ENCODE measurements at regions not wholly inside any gene's neighbourhood (a gene's known extent, or its start where the extent isn't known, plus 50 kb on each side); places are given as distances from the start of the nearest gene placed in this dataset.

GRCh38 chr18:29157057-29157780 lies 980.3 kb upstream of the CDH2 start:
- no peak for TF ChIP-seq JUND (IDR thresholded peaks at IDR 0.05; ENCODE audit: low read depth)
- no peak for DNase-seq (ENCODE audit: low read depth in 1 of 2, low spot score in 1 of 2)
- in situ Hi-C loops (cut with HindIII; ENCODE audit: low pct_unique_long_range_greater_than_20kb, low sequenced_read_pairs), result no loop called here

- in situ Hi-C loops (cut with HindIII; ENCODE audit: low pct_unique_long_range_greater_than_20kb, low sequenced_read_pairs), result no loop called here
- TF ChIP-seq JUND (IDR thresholded peaks at IDR 0.05; ENCODE audit: low read depth), result no peak
- DNase-seq (ENCODE audit: low read depth in 1 of 2, low spot score in 1 of 2), result no peak
Observed at GRCh38 chr18:29156531-29156930, 979.6 kb upstream of the CDH2 start.

- in situ Hi-C loops (cut with HindIII; ENCODE audit: low pct_unique_long_range_greater_than_20kb, low sequenced_read_pairs), result no loop called here
- no peak for TF ChIP-seq JUND (IDR thresholded peaks at IDR 0.05; ENCODE audit: low read depth)
- DNase-seq (ENCODE audit: low read depth in 1 of 2, low spot score in 1 of 2), result no peak
Observed at GRCh38 chr18:29154758-29155725, 978.1 kb upstream of the CDH2 start.

DNA sequence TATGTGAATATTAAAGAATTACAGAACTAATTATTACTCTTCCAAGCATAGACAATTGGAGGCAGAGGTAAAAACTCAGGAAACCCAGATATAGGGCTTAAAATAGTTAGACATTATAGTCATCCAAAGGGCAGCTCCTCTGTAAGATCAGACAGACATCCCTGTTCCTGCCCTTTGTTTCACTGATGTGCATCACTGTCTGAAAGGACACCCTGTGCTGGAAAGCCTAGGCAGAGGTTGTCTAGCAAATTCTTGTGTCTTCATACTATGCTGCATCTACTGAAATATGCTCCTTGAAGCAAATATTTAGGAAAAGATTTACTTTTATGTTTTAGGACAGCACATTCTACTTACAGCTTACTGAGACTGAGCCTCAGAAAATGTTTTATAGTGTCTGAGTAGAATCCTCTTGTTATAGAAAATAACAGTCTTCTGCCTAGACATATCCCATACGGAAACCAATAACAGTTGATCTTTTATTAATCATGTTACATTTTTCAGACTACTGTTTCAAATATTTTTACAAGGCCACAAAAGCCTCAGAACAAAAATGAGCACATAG lies 977.3 kb upstream of the CDH2 start:
- in situ Hi-C loops (cut with HindIII; ENCODE audit: low pct_unique_long_range_greater_than_20kb, low sequenced_read_pairs), result no loop called here
- no peak for DNase-seq (ENCODE audit: low read depth in 1 of 2, low spot score in 1 of 2)

GRCh38 chr18:29153091-29153490 lies 976.2 kb upstream of the CDH2 start:
- in situ Hi-C loops (cut with HindIII; ENCODE audit: low pct_unique_long_range_greater_than_20kb, low sequenced_read_pairs), result no loop called here
- no peak for DNase-seq (ENCODE audit: low read depth in 1 of 2, low spot score in 1 of 2)
- no peak for TF ChIP-seq JUND (IDR thresholded peaks at IDR 0.05; ENCODE audit: low read depth)

More for the DNA sequence above, 977.3 kb upstream of the CDH2 start:
- no peak for TF ChIP-seq JUND (IDR thresholded peaks at IDR 0.05; ENCODE audit: low read depth)

DNA sequence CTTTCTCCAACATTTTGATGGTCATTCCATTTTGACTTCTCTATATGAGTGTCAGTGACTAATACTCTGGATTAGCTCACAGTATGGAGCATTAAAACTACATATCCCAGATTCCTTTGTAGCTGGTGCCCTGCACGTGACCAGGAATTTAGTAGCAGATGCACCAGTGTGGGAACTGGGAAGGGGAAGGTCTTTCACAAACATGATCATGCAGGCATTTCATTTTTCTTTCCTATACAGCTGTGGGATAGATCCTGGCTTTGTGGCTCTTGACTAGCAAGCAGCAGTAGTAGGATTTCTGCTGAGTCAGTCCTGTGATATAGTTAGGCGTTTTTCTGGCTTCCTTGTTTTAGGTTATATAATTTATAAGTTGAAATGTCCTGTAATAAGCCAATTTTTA lies 971.0 kb upstream of the CDH2 start:
- DNase-seq (ENCODE audit: low read depth in 1 of 2, low spot score in 1 of 2), result peak in 1 of 2 experiments; percentile 13
- TF ChIP-seq JUND (IDR thresholded peaks at IDR 0.05; ENCODE audit: low read depth), result no peak

DNA sequence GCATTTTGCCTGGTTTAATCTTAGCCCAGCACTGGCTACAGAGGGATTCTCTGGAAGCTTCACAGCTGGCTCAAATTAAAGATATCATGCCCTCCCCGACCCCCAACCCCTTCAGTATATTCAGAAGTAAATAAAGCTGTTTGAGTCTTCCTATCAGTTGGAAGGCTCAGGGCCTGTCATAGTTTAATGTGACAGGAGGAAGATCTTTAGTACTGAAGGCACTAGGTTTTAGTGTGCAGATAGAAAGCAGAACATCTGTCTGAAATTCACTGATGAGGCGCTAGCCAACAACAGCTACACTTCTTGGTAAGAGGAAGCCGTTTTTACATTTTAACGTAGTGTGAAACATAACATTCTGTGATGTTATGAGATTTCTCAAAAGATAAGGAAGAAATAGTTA lies 969.1 kb upstream of the CDH2 start:
- no peak for DNase-seq (ENCODE audit: low read depth in 1 of 2, low spot score in 1 of 2)

More for the DNA sequence above, 971.0 kb upstream of the CDH2 start:
- in situ Hi-C loops (cut with HindIII; ENCODE audit: low pct_unique_long_range_greater_than_20kb, low sequenced_read_pairs), result no loop called here

DNA sequence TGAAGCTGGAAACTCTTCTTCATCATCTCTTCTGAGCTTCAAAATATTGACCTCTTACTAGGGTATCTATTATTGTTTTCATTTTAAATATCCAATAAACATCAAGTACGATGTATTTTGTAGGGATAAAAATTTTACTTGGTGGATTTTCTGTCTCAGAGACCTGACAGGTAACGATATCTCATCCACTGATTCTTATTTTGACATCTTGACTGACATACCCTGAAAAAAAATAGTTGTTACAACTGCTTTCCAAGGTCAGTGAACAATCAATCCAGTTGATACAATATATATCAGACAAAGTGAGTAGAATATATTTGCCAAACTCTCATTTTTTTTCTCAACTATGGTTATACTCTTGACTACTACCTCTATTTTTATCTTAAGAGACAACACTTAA lies 963.7 kb upstream of the CDH2 start:
- DNase-seq (ENCODE audit: low read depth in 1 of 2, low spot score in 1 of 2), result no peak
- no peak for TF ChIP-seq JUND (IDR thresholded peaks at IDR 0.05; ENCODE audit: low read depth)
- in situ Hi-C loops (cut with HindIII; ENCODE audit: low pct_unique_long_range_greater_than_20kb, low sequenced_read_pairs), result no loop called here

More for the DNA sequence above, 969.1 kb upstream of the CDH2 start:
- TF ChIP-seq JUND (IDR thresholded peaks at IDR 0.05; ENCODE audit: low read depth), result no peak
- in situ Hi-C loops (cut with HindIII; ENCODE audit: low pct_unique_long_range_greater_than_20kb, low sequenced_read_pairs), result no loop called here

DNA sequence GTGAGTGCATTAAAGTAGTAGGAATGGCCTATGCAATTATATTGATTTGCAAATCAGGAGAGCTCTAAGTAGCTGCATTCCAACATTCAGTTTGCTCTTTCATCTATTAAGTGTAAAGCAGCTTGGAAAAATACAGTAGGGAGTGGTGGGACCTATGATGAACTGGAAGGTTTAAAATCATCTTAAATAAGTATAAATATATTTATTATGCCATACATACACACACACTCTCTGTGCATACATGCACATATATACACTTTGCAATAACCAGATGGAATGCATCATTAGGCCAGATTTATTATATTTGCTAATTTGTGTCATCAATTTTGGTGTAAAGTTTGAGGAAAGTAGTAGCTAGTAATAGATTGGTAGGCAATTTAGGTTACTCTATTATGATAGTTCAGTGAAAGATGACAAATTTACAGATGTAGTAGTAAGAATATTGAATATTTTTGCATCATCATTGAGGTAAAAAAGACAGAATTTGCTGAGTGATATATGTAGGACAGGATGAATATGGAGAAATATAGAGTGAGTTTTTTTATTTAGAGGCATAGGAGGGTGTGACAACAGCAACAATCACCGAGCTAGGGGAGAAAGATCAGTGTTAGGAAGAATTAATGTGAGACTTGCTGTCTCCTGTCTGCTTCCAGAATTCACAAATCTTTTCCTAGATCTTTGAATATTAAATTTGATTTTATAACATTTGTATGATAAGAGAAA lies 961.0 kb upstream of the CDH2 start:
- in situ Hi-C loops (cut with HindIII; ENCODE audit: low pct_unique_long_range_greater_than_20kb, low sequenced_read_pairs), result no loop called here
- no peak for DNase-seq (ENCODE audit: low read depth in 1 of 2, low spot score in 1 of 2)

DNA sequence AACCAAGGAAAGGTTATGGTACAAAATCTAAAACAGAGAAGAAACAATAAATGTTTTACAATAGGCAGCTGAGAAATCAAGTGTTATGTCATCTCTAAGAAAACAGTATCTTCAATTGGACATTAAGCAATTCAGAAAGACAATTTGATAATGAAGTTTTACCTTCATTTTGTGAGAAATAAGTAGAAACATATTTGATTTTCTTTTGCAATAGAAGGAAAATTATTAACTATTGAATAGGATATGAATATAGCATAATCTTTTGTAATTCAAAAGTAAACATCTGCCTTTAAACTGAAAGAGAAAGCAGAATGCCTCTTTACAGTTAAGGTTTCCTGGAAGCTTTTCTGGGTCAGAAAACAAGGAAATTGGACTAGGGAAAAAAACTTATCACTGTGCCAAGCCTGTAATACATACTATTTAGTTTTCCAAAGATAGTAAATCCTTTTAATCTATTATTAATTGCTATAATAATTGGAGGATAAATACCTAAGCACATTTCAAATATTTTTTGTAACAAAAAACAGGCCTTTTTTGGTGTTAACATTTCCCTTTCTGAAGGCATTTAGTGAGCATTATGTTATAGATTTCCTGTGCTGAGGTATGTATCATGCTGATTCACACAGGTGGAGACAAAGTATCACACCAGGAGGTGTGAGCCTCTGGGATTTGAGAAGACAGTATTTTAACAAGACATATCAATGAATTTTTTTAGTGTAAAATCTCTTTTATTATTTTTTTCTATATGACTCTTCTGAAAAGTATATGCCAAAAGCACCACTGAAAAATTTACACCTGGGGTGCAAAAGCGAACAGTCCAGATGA lies 947.0 kb upstream of the CDH2 start:
- no peak for DNase-seq (ENCODE audit: low read depth in 1 of 2, low spot score in 1 of 2)
- TF ChIP-seq JUND (IDR thresholded peaks at IDR 0.05; ENCODE audit: low read depth), result no peak
- in situ Hi-C loops (cut with HindIII; ENCODE audit: low pct_unique_long_range_greater_than_20kb, low sequenced_read_pairs), result no loop called here

More for the DNA sequence above, 961.0 kb upstream of the CDH2 start:
- no peak for TF ChIP-seq JUND (IDR thresholded peaks at IDR 0.05; ENCODE audit: low read depth)

DNA sequence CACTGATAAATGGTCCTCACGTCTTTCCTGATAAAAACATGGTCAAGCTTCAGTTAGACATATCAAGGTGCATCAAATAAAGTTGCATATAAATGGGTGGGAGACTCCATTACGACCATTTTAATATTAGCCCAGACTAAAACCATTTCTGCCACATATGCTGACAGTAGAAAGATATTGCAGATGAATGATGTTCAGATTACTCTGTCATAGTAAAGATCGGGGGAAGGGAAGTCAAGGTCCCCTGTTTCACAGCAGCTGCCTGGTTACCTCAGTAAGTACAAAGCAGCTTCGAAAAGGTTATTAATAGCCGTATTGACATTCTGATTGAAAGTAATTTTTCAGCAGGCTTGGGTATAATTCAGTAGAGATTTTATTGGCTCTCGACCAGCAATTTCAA lies 927.7 kb upstream of the CDH2 start:
- DNase-seq (ENCODE audit: low read depth in 1 of 2, low spot score in 1 of 2), result no peak
- in situ Hi-C loops (cut with HindIII; ENCODE audit: low pct_unique_long_range_greater_than_20kb, low sequenced_read_pairs), result no loop called here
- TF ChIP-seq JUND (IDR thresholded peaks at IDR 0.05; ENCODE audit: low read depth), result no peak
